H9 (cell line): ENCODE measurements at regions not wholly inside any gene's neighbourhood (a gene's known extent, or its start where the extent isn't known, plus 50 kb on each side); places are given as distances from the start of the nearest gene placed in this dataset.

ENCODE experiments used
- DNase-seq: peaks from one replicate; pipeline ENCODE4 v3.0.0-alpha.2; 2017
- H2AFZ ChIP-seq: one replicate; pipeline ENCODE4 v1.6.1; 2013; ENCODE audit warnings: mild to moderate bottlenecking, low read length, control low read depth, moderate library complexity
- H2AK5ac ChIP-seq: 2 replicates; pipeline ENCODE4 v1.6.1; 2013; ENCODE audit warnings: low read length, control low read depth, mixed read lengths; ENCODE audit not compliant: insufficient read length
- H2BK120ac ChIP-seq: one replicate; pipeline ENCODE4 v1.6.1; 2013; ENCODE audit warnings: low read depth, mild to moderate bottlenecking, low read length, control low read depth, inconsistent platforms; ENCODE audit not compliant: poor library complexity, severe bottlenecking
- H2BK12ac ChIP-seq: 2 replicates; pipeline ENCODE4 v1.6.1; 2013; ENCODE audit warnings: low read length, control low read depth, mixed read lengths, low read depth; ENCODE audit not compliant: insufficient read length
- H2BK15ac ChIP-seq: 2 replicates; pipeline ENCODE4 v1.6.1; 2013; ENCODE audit warnings: low read depth, low read length, control low read depth
- H2BK20ac ChIP-seq: one replicate; pipeline ENCODE4 v1.6.1; 2013; ENCODE audit warnings: low read depth, mild to moderate bottlenecking, low read length, control low read depth, inconsistent platforms; ENCODE audit not compliant: poor library complexity, severe bottlenecking
- H2BK5ac ChIP-seq: 2 replicates; pipeline ENCODE4 v1.6.1; 2013; ENCODE audit warnings: low read length, control low read depth, mixed read lengths; ENCODE audit not compliant: insufficient read length
- H3K14ac ChIP-seq: 2 replicates; pipeline ENCODE4 v1.6.1; 2013; ENCODE audit warnings: low read length, control low read depth; ENCODE audit not compliant: insufficient read depth
- H3K18ac ChIP-seq: 2 replicates; pipeline ENCODE4 v1.6.1; 2013; ENCODE audit warnings: low read depth, mild to moderate bottlenecking, mixed read lengths, low read length, control low read depth; ENCODE audit not compliant: insufficient read length
- H3K23ac ChIP-seq: 2 replicates; pipeline ENCODE4 v1.6.1; 2013; ENCODE audit warnings: low read length, control low read depth, mixed read lengths, low read depth; ENCODE audit not compliant: insufficient read length
- H3K23me2 ChIP-seq: 2 replicates; pipeline ENCODE4 v1.6.1; 2013; ENCODE audit warnings: low read depth, mild to moderate bottlenecking, mixed read lengths, low read length, control low read depth; ENCODE audit not compliant: insufficient read length, poor library complexity, severe bottlenecking
- H3K27ac ChIP-seq: 2 replicates; pipeline ENCODE4 v1.5.1; 2013; ENCODE audit warnings: low read length, control low read depth, mixed read lengths, low read depth; ENCODE audit not compliant: insufficient read length
- H3K27me3 ChIP-seq: 2 replicates; pipeline ENCODE4 v1.6.1; 2013; ENCODE audit warnings: low read length, control low read depth, inconsistent platforms; ENCODE audit not compliant: insufficient read depth
- H3K4ac ChIP-seq: 2 replicates; pipeline ENCODE4 v1.6.1; 2013; ENCODE audit warnings: low read depth, mild to moderate bottlenecking, control low read depth, inconsistent platforms, low read length, moderate library complexity
- H3K4me1 ChIP-seq: 2 replicates; pipeline ENCODE4 v1.6.1; 2013; ENCODE audit warnings: low read length, control low read depth, inconsistent platforms; ENCODE audit not compliant: insufficient read depth
- H3K4me2 ChIP-seq: 2 replicates; pipeline ENCODE4 v1.6.1; 2013; ENCODE audit warnings: low read length, control low read depth, mixed read lengths; ENCODE audit not compliant: insufficient read length, insufficient read depth
- H3K56ac ChIP-seq: 2 replicates; pipeline ENCODE4 v1.6.1; 2013; ENCODE audit warnings: low read depth, mild to moderate bottlenecking, mixed read lengths, low read length, control low read depth; ENCODE audit not compliant: insufficient read length
- H3K79me1 ChIP-seq: 2 replicates; pipeline ENCODE4 v1.6.1; 2013; ENCODE audit warnings: low read depth, mild to moderate bottlenecking, moderate library complexity, low read length, control low read depth, inconsistent platforms; ENCODE audit not compliant: insufficient read depth, poor library complexity, severe bottlenecking
- H3K79me2 ChIP-seq: 2 replicates; pipeline ENCODE4 v1.6.1; 2013; ENCODE audit warnings: low read length, control low read depth, inconsistent platforms; ENCODE audit not compliant: insufficient read depth
- H3K9ac ChIP-seq: 2 replicates; pipeline ENCODE4 v1.6.1; 2013; ENCODE audit warnings: low read length, control low read depth, mixed read lengths; ENCODE audit not compliant: insufficient read length; ENCODE audit errors: extremely low read depth
- H3K9me3 ChIP-seq: one replicate; pipeline ENCODE4 v1.6.1; 2013; ENCODE audit warnings: low read depth, low read length, inconsistent platforms; ENCODE audit not compliant: control insufficient read depth
- H3T11ph ChIP-seq: one replicate; pipeline ENCODE4 v1.6.1; 2013; ENCODE audit warnings: mild to moderate bottlenecking, low read length, control low read depth, inconsistent platforms
- H4K20me1 ChIP-seq: one replicate; pipeline ENCODE4 v1.6.1; 2013; ENCODE audit not compliant: control insufficient read depth, insufficient read length, insufficient read depth
- H4K5ac ChIP-seq: 2 replicates; pipeline ENCODE4 v1.6.1; 2013; ENCODE audit warnings: low read depth, mild to moderate bottlenecking, mixed read lengths, low read length, control low read depth; ENCODE audit not compliant: insufficient read length
- H4K8ac ChIP-seq: replicated peaks from 2 replicates; pipeline ENCODE4 v1.6.1; 2013; ENCODE audit warnings: low read length, control low read depth, mixed read lengths, low read depth; ENCODE audit not compliant: insufficient read length
- H4K91ac ChIP-seq: 2 replicates; pipeline ENCODE4 v1.6.1; 2013; ENCODE audit warnings: low read depth, mild to moderate bottlenecking, moderate library complexity, mixed read lengths, low read length, control low read depth; ENCODE audit not compliant: insufficient read length
- H3K27ac Mint-ChIP-seq, 3 experiments: 2 replicates in 2 of 3; 3 replicates in 1 of 3; pipeline ENCODE4 v1.8.0; 2020 to 2021; ENCODE audit warnings: mixed read lengths in 3 of 3, mild to moderate bottlenecking in 1 of 3, moderate library complexity in 1 of 3
- H3K27me3 Mint-ChIP-seq: 2 replicates; pipeline ENCODE4 v1.8.0; 2021; ENCODE audit warnings: low read depth, mild to moderate bottlenecking, moderate library complexity, mixed read lengths
- H3K36me3 Mint-ChIP-seq, 3 experiments: 2 replicates in 2 of 3; 3 replicates in 1 of 3; pipeline ENCODE4 v1.8.0; 2020 to 2021; ENCODE audit warnings: low read depth in 3 of 3, mixed read lengths in 3 of 3; ENCODE audit not compliant: insufficient read depth in 1 of 3
- H3K4me1 Mint-ChIP-seq, 2 experiments: 2 replicates each; pipeline ENCODE4 v1.8.0; 2020; ENCODE audit warnings: mixed read lengths in 2 of 2
- H3K4me3 Mint-ChIP-seq, 2 experiments: 2 replicates in 1 of 2; 3 replicates in 1 of 2; pipeline ENCODE4 v1.8.0; 2020 to 2021; ENCODE audit warnings: mild to moderate bottlenecking in 2 of 2, mixed read lengths in 2 of 2, moderate library complexity in 1 of 2
- H3K9me3 Mint-ChIP-seq, 2 experiments: 2 replicates in 1 of 2; 3 replicates in 1 of 2; pipeline ENCODE4 v1.8.0; 2020; ENCODE audit warnings: mild to moderate bottlenecking in 2 of 2, mixed read lengths in 2 of 2, moderate library complexity in 1 of 2
- CTCF ChIP-seq: fragments of 200-600 bp; sonication (generic); conservative IDR thresholded peaks from 3 replicates; pipeline ENCODE4 v1.8.0; 2021; ENCODE audit warnings: antibody characterized with exemption, mild to moderate bottlenecking
- WGBS: extraction: QIAGEN DNeasy Blood & Tissue Kit; methylation state at CpG from one replicate; pipeline ENCODE4 v1.1.7; 2013; ENCODE audit warnings: missing lambda C conversion rate, low lambda C conversion rate, mixed read lengths; ENCODE audit not compliant: insufficient read length; ENCODE audit errors: extremely low coverage; 5-methylcytosine and 5-hydroxymethylcytosine counted together

GRCh38 chr9:124098141-124098905 lies 86.8 kb downstream of the LHX2 start:
- H3K27me3 Mint-ChIP-seq, result peaks cover 21% of the 10 kb centered on the region
- H3K36me3 Mint-ChIP-seq, result no peaks in the 10 kb centered on the region; a peak in 1 of 7 replicates
- no peak overlapping the region; a peak in 1 of 7 replicates for H3K27ac Mint-ChIP-seq
- H2AK5ac ChIP-seq, result no peak overlapping the region
- no peak overlapping the region for H3K27ac ChIP-seq
- no peak overlapping the region for H3K9ac ChIP-seq
- no peak overlapping the region for H3K4ac ChIP-seq
- WGBS, result 100% methylated on average over 1 of the region's 12 CpGs
- DNase-seq, result no peak
- no peaks in the 10 kb centered on the region for H4K20me1 ChIP-seq
- no peak overlapping the region for H3T11ph ChIP-seq
- no peaks in the 10 kb centered on the region for H3K4me1 Mint-ChIP-seq
- H3K4me3 Mint-ChIP-seq, result no peak overlapping the region
- H3K27me3 ChIP-seq, result no peaks in the 10 kb centered on the region
- H3K4me1 ChIP-seq, result no peaks in the 10 kb centered on the region
- no peaks in the 10 kb centered on the region; a peak in 1 of 5 replicates for H3K9me3 Mint-ChIP-seq
- no peak overlapping the region for H3K18ac ChIP-seq
- no peaks in the 10 kb centered on the region for H3K79me2 ChIP-seq
- H2BK120ac ChIP-seq, result no peak overlapping the region
- no peak overlapping the region for H3K23ac ChIP-seq
- no peaks in the 10 kb centered on the region for H3K23me2 ChIP-seq
- H2BK12ac ChIP-seq, result no peak overlapping the region
- no peak overlapping the region for H3K56ac ChIP-seq
- H2AFZ ChIP-seq, result no peak overlapping the region
- H3K79me1 ChIP-seq, result no peaks in the 10 kb centered on the region
- no peak overlapping the region for H3K4me2 ChIP-seq
- no peak overlapping the region for H4K8ac ChIP-seq
- H4K91ac ChIP-seq, result no peak overlapping the region
- H2BK20ac ChIP-seq, result no peak overlapping the region
- H3K14ac ChIP-seq, result no peak overlapping the region; the same call in 1 of the 2 replicates
- no peak overlapping the region for H2BK15ac ChIP-seq
- TF ChIP-seq CTCF, result no peak
- H3K9me3 ChIP-seq, result no peaks in the 10 kb centered on the region
- H4K5ac ChIP-seq, result no peak overlapping the region
- no peak overlapping the region for H2BK5ac ChIP-seq
